CD14-positive monocyte (primary cell): ENCODE measurements at regions not wholly inside any gene's neighbourhood (a gene's known extent, or its start where the extent isn't known, plus 50 kb on each side); places are given as distances from the start of the nearest gene placed in this dataset.

Source experiments
- DNase-seq, 3 donors: peaks; one replicate each; pipeline ENCODE4 v3.0.0-alpha.2; 2011 to 2022
- H2AFZ ChIP-seq: 2 replicates; pipeline ENCODE4 v1.6.0; 2012; ENCODE audit warnings: mild to moderate bottlenecking, low read depth, low read length, inconsistent platforms; ENCODE audit not compliant: insufficient read depth, poor library complexity, severe bottlenecking
- H3K27ac ChIP-seq, 2 donors: 1 replicate in 1 of 2; 2 replicates in 1 of 2; pipeline ENCODE4 v1.5.1; 2012 to 2013; ENCODE audit warnings: low read length in 2 of 2, control low read depth in 1 of 2, inconsistent platforms in 1 of 2, low read depth in 1 of 2, mild to moderate bottlenecking in 1 of 2
- H3K27me3 ChIP-seq, 2 donors: one replicate each; pipeline versions ENCODE4 v1.6.0 to v1.6.1; 2011 to 2013; ENCODE audit warnings: low read length in 2 of 2; ENCODE audit not compliant: control insufficient read depth in 2 of 2, insufficient read depth in 2 of 2
- H3K36me3 ChIP-seq, 2 donors: replicated peaks in 1 of 2; 1 replicate in 1 of 2; 2 replicates in 1 of 2; pipeline versions ENCODE4 v1.5.1 to v1.6.1; 2012 to 2013; ENCODE audit warnings: low read length in 2 of 2, control low read depth in 1 of 2, inconsistent platforms in 1 of 2, mild to moderate bottlenecking in 1 of 2; ENCODE audit not compliant: insufficient read depth in 2 of 2, control insufficient read depth in 1 of 2
- H3K4me1 ChIP-seq, 2 donors: 1 replicate in 1 of 2; 2 replicates in 1 of 2; pipeline versions ENCODE4 v1.5.1 to v1.6.1; 2012 to 2013; ENCODE audit warnings: low read length in 2 of 2, control low read depth in 1 of 2, inconsistent platforms in 1 of 2, mild to moderate bottlenecking in 1 of 2, moderate library complexity in 1 of 2; ENCODE audit not compliant: insufficient read depth in 2 of 2, control insufficient read depth in 1 of 2
- H3K4me2 ChIP-seq: replicated peaks from 2 replicates; pipeline ENCODE3; 2012; ENCODE audit warnings: low read length, moderate library complexity, mild to moderate bottlenecking; ENCODE audit not compliant: poor library complexity, severe bottlenecking; ENCODE audit errors: extremely low read depth
- H3K4me3 ChIP-seq, 3 experiments: fragments of 200-600 bp in 1 of 3; sonication (generic) in 1 of 3; replicated peaks in 1 of 3; 1 replicate in 2 of 3; 2 replicates in 1 of 3; pipeline ENCODE4 v1.5.1; 2011 to 2013; ENCODE audit warnings: low read length in 3 of 3, mild to moderate bottlenecking in 3 of 3, control low read depth in 2 of 3, low read depth in 2 of 3, inconsistent platforms in 1 of 3, moderate library complexity in 1 of 3
- H3K79me2 ChIP-seq: 2 replicates; pipeline ENCODE4 v1.6.0; 2012; ENCODE audit warnings: mild to moderate bottlenecking, control low read depth, inconsistent platforms, low read length, moderate library complexity; ENCODE audit not compliant: insufficient read depth
- H3K9ac ChIP-seq: 2 replicates; pipeline ENCODE4 v1.6.0; 2017; ENCODE audit warnings: low read length, mild to moderate bottlenecking; ENCODE audit not compliant: insufficient read depth, poor library complexity, severe bottlenecking
- H3K9me3 ChIP-seq, 2 donors: replicated peaks in 1 of 2; 1 replicate in 1 of 2; 2 replicates in 1 of 2; pipeline versions ENCODE4 v1.5.1 to v1.6.1; 2012 to 2013; ENCODE audit warnings: low read length in 2 of 2, control low read depth in 1 of 2; ENCODE audit not compliant: control insufficient read depth in 1 of 2, insufficient read depth in 1 of 2
- H4K20me1 ChIP-seq: 2 replicates; pipeline ENCODE4 v1.6.0; 2012; ENCODE audit warnings: mild to moderate bottlenecking, low read length, control low read depth, moderate library complexity; ENCODE audit not compliant: insufficient read depth
- H3K27ac Mint-ChIP-seq, 7 donors: one replicate each; pipeline ENCODE4 v1.8.0; 2020; ENCODE audit warnings: mild to moderate bottlenecking in 7 of 7, mixed read lengths in 7 of 7, moderate library complexity in 6 of 7, inconsistent platforms in 2 of 7
- H3K27me3 Mint-ChIP-seq, 3 donors: one replicate each; pipeline ENCODE4 v1.8.0; 2021 to 2022; ENCODE audit warnings: low read depth in 3 of 3, mild to moderate bottlenecking in 3 of 3, mixed read lengths in 3 of 3, moderate library complexity in 3 of 3, inconsistent platforms in 1 of 3
- H3K36me3 Mint-ChIP-seq, 2 donors: one replicate each; pipeline ENCODE4 v1.8.0; 2020; ENCODE audit warnings: mixed read lengths in 2 of 2, inconsistent platforms in 1 of 2, mild to moderate bottlenecking in 1 of 2
- H3K4me1 Mint-ChIP-seq: one replicate; pipeline ENCODE4 v1.8.0; 2020; ENCODE audit warnings: mild to moderate bottlenecking, mixed read lengths
- H3K4me3 Mint-ChIP-seq, 2 donors: one replicate each; pipeline ENCODE4 v1.8.0; 2020; ENCODE audit warnings: mild to moderate bottlenecking in 2 of 2, mixed read lengths in 2 of 2, moderate library complexity in 1 of 2
- H3K9me3 Mint-ChIP-seq, 7 donors: one replicate each; pipeline ENCODE4 v1.8.0; 2020 to 2022; ENCODE audit warnings: mixed read lengths in 7 of 7, mild to moderate bottlenecking in 6 of 7, moderate library complexity in 6 of 7, inconsistent platforms in 2 of 7
- CTCF ChIP-seq: fragments of 200-600 bp; IDR thresholded peaks from one replicate; pipeline ENCODE4 v1.8.0; 2022; ENCODE audit warnings: antibody characterized with exemption, mild to moderate bottlenecking
- WGBS: methylation state at CpG from one replicate; pipeline ENCODE4 v1.1.5; 2013; ENCODE audit warnings: missing lambda C conversion rate; ENCODE audit not compliant: insufficient coverage; 5-methylcytosine and 5-hydroxymethylcytosine counted together
- intact Hi-C, 2 donors: fragments of 100-400 bp; cut with micrococcal nuclease; formaldehyde crosslinking; loops; one replicate each; pipeline versions ENCODE4 v1.15.0 to v1.15.1; 2023

- peaks cover 0 to 3% (median 0%) of the 10 kb centered on the region in 3 donors for H3K27me3 Mint-ChIP-seq
- Histone ChIP-seq H3K27ac (no peak overlapping the region), H2AFZ (no peak overlapping the region), H3K4me1 (no peaks in the 10 kb centered on the region), H4K20me1 (no peaks in the 10 kb centered on the region), H3K9ac (no peak overlapping the region), H3K4me3 (no peak overlapping the region), H3K36me3 (no peaks in the 10 kb centered on the region), H3K9me3 (no peaks in the 10 kb centered on the region), H3K27me3 (no peaks in the 10 kb centered on the region), H3K4me2 (no peak overlapping the region), H3K79me2 (no peaks in the 10 kb centered on the region)
- H3K4me3 Mint-ChIP-seq = no peak overlapping the region
- no peaks in the 10 kb centered on the region for H3K36me3 Mint-ChIP-seq
- no peak for DNase-seq
- H3K9me3 Mint-ChIP-seq = peaks cover 0 to 4% (median 1%) of the 10 kb centered on the region in 7 donors
- H3K27ac Mint-ChIP-seq = no peak overlapping the region
- whole genome bisulfite sequencing = no CpG with 5 or more reads among the region's 1 CpG
- TF ChIP-seq CTCF = no peak
- intact Hi-C loops = no loop called here
- no peaks in the 10 kb centered on the region for H3K4me1 Mint-ChIP-seq
Measured at GRCh38 chr13:66069570-66069969, 1160.6 kb downstream of the PCDH9 start.

- Histone ChIP-seq H4K20me1 (no peaks in the 10 kb centered on the region), H2AFZ (no peak overlapping the region), H3K4me3 (no peak overlapping the region), H3K9me3 (no peaks in the 10 kb centered on the region), H3K9ac (no peak overlapping the region), H3K36me3 (no peaks in the 10 kb centered on the region), H3K27me3 (no peaks in the 10 kb centered on the region), H3K27ac (no peak overlapping the region), H3K4me1 (no peaks in the 10 kb centered on the region), H3K79me2 (no peaks in the 10 kb centered on the region), H3K4me2 (no peak overlapping the region)
- intact Hi-C loops = no loop called here
- H3K36me3 Mint-ChIP-seq = no peaks in the 10 kb centered on the region
- no peak overlapping the region for H3K4me3 Mint-ChIP-seq
- H3K27ac Mint-ChIP-seq = no peak overlapping the region
- no CpG with 5 or more reads among the region's 2 CpGs for WGBS
- TF ChIP-seq CTCF = no peak
- peaks cover 0 to 4% (median 1%) of the 10 kb centered on the region in 7 donors for H3K9me3 Mint-ChIP-seq
- H3K27me3 Mint-ChIP-seq = peaks cover 0 to 3% (median 0%) of the 10 kb centered on the region in 3 donors
- no peak for DNase-seq
- no peaks in the 10 kb centered on the region for H3K4me1 Mint-ChIP-seq
Measured at GRCh38 chr13:66068683-66069082, 1161.5 kb downstream of the PCDH9 start.
